ENCODE measurements at regions not wholly inside any gene's neighbourhood (a gene's known extent, or its start where the extent isn't known, plus 50 kb on each side); places are given as distances from the start of the nearest gene placed in this dataset.
"Not testable (repeated sequence)": the region's sequence is repeated elsewhere in the genome, so short reads cannot be mapped to it uniquely, and the experiment has no call there.

GRCh38 chr7:13241416-13241815 is 554.0 kb downstream of the ARL4A start:
- no peak for DNase-seq

GRCh38 chr7:13257661-13258060 is 570.2 kb downstream of the ARL4A start:
- no peak for DNase-seq

- DNase-seq: no peak
These were observed 571.0 kb downstream of the ARL4A start for GRCh38 chr7:13258386-13258785.

- DNase-seq: no peak
These were observed 572.5 kb downstream of the ARL4A start for GRCh38 chr7:13259930-13260329.

GRCh38 chr7:13262929-13263530 is 575.6 kb downstream of the ARL4A start:
- DNase-seq: peak; percentile 17

- DNase-seq: no peak
These were observed 577.8 kb downstream of the ARL4A start for GRCh38 chr7:13265271-13265670.

GRCh38 chr7:13274205-13274604 is 586.8 kb downstream of the ARL4A start:
- not testable (repeated sequence) for DNase-seq

DNA sequence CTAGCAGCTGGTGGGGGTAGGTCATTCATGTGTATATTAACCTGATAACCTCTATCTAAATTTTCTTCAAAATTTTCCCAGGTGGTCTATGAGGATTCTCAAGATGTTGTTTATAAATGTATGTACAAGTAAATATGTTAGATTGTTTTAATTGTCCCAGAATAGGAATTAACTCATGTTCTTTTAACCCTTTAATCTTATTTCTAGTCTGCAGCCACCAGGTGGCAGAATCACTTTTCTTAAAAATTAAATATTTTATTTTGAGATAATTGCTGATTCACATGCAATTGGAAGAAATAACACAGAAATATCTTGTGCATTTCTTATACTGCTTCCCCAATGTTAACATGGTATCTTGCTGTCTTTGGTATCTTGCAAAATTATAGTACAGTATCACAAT is 589.5 kb downstream of the ARL4A start:
- DNase-seq: no peak

GRCh38 chr7:13278020-13278419 is 590.6 kb downstream of the ARL4A start:
- no peak for DNase-seq

- DNase-seq: peak; percentile 6
These were observed 592.5 kb downstream of the ARL4A start for GRCh38 chr7:13279854-13280435.

- no peak for DNase-seq
These were observed 595.0 kb downstream of the ARL4A start for GRCh38 chr7:13282377-13282980.

DNA sequence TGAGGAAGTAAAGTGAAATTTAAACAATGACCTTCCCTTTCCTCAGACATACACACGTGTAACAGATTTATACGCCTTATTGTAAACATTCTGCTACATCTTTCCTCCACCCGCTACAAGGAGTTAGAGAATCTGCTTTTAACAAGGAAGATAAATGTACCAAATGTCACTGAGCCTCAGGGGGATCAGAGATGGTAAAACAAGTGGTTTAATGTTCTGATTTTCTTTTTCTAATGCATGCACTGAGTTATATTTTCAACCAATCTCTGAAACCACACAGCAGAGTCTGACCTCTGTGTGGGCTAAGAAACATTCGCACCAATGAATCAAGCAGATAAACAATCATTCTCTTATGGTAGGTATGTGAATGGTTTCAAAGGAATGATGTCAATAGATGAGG is 599.5 kb downstream of the ARL4A start:
- DNase-seq: no peak

DNA sequence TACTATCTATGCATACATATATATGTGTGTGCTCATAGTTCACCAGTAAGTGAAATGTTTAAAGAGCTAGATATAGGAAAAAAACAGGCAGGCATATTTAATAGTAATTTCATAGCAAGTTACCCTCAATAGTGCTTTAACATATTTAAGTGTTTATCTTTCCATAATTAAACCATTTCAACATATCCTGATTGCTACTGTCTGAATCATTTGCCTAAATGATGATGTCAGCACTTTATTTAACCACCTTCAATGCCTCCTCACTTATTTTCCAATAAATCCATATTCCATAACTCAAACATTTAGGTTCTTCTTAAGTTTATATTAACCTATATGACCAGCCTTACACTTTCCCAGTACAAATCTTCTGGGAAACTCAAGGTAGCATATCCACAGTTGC is 601.1 kb downstream of the ARL4A start:
- no peak for DNase-seq

DNA sequence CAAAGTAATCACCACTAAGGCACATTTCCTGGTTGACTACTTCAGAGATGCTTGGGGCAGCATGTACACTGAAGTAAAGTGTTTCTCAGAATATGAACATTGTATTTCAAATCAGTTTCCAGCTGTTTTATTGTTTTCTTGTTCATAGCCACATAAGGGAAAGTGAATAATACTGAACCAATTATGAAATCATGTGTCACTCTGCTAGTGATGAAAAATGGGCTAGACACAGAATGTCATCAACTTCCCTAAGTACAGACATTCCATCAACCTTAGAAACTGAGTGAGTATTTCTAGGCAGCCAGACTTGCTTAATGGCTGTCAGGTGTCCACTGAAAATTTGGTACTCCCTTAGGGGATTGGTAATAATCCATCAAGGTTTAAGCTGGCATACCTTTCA is 603.5 kb downstream of the ARL4A start:
- DNase-seq: no peak

DNA sequence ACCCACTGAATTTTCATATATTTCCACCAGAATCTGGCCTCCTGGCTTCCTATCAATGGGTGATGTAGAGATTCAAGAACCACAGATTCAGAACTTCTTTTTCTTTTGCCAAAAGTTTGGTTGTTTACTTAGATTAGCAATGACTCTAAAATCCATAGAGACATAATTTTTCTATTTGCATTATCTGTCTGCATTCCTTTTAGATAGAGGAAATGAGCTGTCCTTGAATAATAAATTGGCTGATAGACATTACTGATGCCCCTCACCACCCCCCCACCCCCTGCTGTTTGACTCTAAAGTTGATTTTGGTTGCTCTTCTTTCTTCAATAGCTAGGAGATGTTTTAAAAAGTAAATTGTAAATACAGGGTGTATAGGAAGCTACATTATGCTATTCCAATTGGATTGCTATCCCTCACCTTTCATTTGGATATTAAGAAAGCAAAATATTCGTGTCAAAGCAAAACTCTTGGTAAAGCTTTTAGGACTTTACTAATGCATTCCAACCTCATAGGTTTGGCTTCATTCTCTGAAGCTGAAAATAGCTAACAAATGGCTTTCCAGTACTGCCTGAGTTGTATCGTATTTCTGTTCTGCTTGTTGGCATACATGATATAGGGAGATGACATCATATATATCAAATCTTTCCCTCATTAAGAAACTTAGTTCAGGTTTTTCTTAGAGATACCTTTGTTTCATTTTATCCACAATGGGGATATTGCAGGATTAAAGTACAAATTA is 606.0 kb downstream of the ARL4A start:
- no peak for DNase-seq

DNA sequence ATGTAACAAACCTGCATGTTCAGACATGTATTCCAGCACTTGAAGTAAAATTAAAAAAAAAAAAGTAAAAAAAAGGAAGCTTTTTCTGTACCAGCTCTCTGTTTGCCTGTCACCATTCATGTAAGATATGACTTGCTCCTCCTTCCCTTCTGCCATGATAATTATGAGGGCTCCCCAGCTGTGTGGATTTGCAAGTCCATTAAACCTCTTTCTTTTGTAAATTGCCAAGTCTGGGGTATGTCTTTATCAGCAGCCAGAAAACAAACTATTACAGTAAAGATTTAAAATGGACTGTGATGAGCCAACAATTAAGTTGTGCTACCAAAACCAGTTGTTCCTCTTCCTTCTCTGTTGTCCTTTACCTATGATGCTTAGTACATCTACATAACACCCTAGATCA is 619.6 kb downstream of the ARL4A start:
- no peak for DNase-seq

GRCh38 chr7:13308423-13308822 is 621.0 kb downstream of the ARL4A start:
- no peak for DNase-seq

DNA sequence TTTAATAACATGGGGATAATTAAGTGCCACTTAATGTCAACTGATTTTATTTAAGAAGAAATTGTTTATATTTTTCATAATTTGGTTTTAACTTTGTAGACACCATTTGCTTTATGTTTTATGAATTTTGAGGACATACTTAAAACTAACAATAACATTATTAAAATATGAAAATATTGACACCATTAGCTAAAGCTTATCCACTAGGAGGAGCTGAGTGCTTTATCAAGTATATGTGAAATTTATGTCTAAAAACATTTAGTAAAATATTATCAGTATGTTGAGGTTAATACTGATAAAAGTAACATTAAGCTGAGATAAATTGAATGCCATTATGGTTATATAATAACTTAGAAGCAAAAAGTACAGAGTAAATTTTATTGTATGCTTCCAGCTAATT is 622.1 kb downstream of the ARL4A start:
- DNase-seq: no peak

DNA sequence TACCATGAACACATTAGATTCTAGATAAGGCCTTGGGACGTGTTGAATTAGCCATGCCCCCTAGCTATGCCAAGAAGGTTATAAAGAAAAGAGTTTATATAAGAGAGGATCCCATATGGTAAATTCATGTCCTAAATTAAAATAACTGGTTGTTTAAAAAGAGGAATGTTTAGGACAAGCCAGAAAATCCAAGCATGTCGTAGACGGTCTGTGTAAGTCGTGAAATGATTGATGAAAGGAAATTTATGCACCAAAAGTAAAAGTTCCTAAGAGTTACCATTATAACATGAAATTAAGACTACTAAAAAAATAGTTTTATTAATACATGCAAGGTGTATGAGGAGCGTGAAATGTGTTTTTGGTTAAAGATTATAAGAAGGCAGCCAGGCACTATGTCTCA is 624.9 kb downstream of the ARL4A start:
- no peak for DNase-seq

GRCh38 chr7:13320333-13320732 is 632.9 kb downstream of the ARL4A start:
- DNase-seq: no peak

DNA sequence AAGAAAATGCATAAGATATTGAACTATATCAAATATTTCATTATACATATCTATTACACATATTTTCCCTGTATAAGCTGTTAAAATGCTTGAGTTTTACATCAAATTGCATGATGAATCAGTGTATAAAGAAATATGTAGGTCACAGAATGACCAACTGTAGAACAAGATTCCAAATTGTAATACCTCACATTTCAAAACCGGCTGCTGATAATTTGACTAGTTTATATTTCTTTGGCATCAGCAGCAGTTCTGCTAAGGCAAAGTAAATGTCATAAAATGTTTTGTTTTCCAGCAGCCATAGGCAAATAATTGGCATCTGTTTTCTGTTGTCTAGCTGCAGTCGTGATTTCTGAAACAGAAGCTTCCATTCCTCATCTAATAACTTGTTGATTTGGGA is 633.9 kb downstream of the ARL4A start:
- no peak for DNase-seq

DNA sequence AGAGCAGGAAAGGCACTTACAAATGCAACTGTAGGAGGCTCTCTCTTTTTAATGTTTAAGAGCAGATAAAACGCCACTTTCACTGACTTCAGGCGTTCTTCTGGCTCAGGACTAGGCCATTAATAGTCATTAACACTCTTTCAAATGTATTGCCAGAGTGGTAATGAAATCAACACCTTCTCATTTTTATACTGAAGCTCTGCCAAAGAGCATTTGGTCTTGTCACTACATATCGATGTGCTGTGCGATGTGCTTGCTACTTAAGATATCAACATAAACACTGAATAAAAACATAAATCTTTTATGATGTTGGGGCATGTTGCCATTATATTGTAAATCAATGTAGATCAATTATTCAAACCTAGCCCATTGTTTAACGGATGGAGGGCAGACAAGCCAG is 634.7 kb downstream of the ARL4A start:
- no peak for DNase-seq

- DNase-seq: no peak
These were observed 640.2 kb downstream of the ARL4A start for GRCh38 chr7:13327669-13328068.

GRCh38 chr7:13333371-13333770 is 645.9 kb downstream of the ARL4A start:
- DNase-seq: no peak

All from activated CD4-positive, alpha-beta T cell treated with anti-CD3 and anti-CD28 coated beads, Interleukin-10, Interleukin-2, amounts not matched to agents 100 ng/mL and 50 ng/mL, durations not matched to agents 16 hours and 8 hours (primary cell).